ENCODE measurements at regions not wholly inside any gene's neighbourhood (a gene's known extent, or its start where the extent isn't known, plus 50 kb on each side); places are given as distances from the start of the nearest gene placed in this dataset.
A peak's percentile ranks its signal among the peaks of the same experiment; 100 is the strongest.

- H3K4me3 Mint-ChIP-seq = no peak overlapping the region
- no peaks in the 10 kb centered on the region for H3K36me3 Mint-ChIP-seq
- Histone ChIP-seq H3K4me1 (ENCODE audit: control insufficient read depth, insufficient read depth, low read length, poor library complexity, severe bottlenecking) (no peaks in the 10 kb centered on the region), H3K27ac (ENCODE audit: insufficient read depth, low read length, poor library complexity, severe bottlenecking) (no peak overlapping the region), H3K9me3 (ENCODE audit: control insufficient read depth in 2 of 2, low read length in 2 of 2) (no peaks in the 10 kb centered on the region), H3K36me3 (ENCODE audit: control insufficient read depth, insufficient read depth, low read length) (no peaks in the 10 kb centered on the region), H3K4me3 (ENCODE audit: low read depth, low read length) (no peak overlapping the region), H3K27me3 (ENCODE audit: control insufficient read depth, insufficient read depth, low read length) (peaks cover 2% of the 10 kb centered on the region)
- no peak for DNase-seq
- no peak for ATAC-seq (ENCODE audit: low read depth in 2 of 2)
- H3K4me1 Mint-ChIP-seq = peaks cover 0 to 6% (median under 1%) of the 10 kb centered on the region in 4 donors
- H3K9me3 Mint-ChIP-seq = no peaks in the 10 kb centered on the region
- no peak overlapping the region for H3K27ac Mint-ChIP-seq
- peaks cover 43% of the 10 kb centered on the region for H3K27me3 Mint-ChIP-seq
Measured at GRCh38 chr6:156713548-156713947, 63.6 kb upstream of the ARID1B start.

GRCh38 chr6:156710479-156710878, 66.7 kb upstream of the ARID1B start:
- H3K9me3 Mint-ChIP-seq = peaks cover 0 to 5% (median 0%) of the 10 kb centered on the region in 7 donors
- H3K27ac Mint-ChIP-seq = no peak overlapping the region
- ATAC-seq (ENCODE audit: low read depth in 2 of 2) (no peak), DNase-seq (no peak)
- no peaks in the 10 kb centered on the region for H3K9me3 ChIP-seq (ENCODE audit: control insufficient read depth in 2 of 2, low read length in 2 of 2)
- H3K36me3 Mint-ChIP-seq = no peaks in the 10 kb centered on the region
- H3K36me3 ChIP-seq (ENCODE audit: control insufficient read depth, insufficient read depth, low read length) = no peaks in the 10 kb centered on the region
- peaks cover 5% of the 10 kb centered on the region for H3K27me3 ChIP-seq (ENCODE audit: control insufficient read depth, insufficient read depth, low read length)
- H3K4me1 ChIP-seq (ENCODE audit: control insufficient read depth, insufficient read depth, low read length, poor library complexity, severe bottlenecking) = no peaks in the 10 kb centered on the region
- H3K4me3 ChIP-seq (ENCODE audit: low read depth, low read length) = no peak overlapping the region
- H3K27me3 Mint-ChIP-seq = peaks cover 45% of the 10 kb centered on the region
- H3K4me1 Mint-ChIP-seq = peaks cover 2 to 5% (median 3%) of the 10 kb centered on the region in 4 donors
- no peak overlapping the region for H3K4me3 Mint-ChIP-seq
- H3K27ac ChIP-seq (ENCODE audit: insufficient read depth, low read length, poor library complexity, severe bottlenecking) = no peak overlapping the region

GRCh38 chr6:156707818-156708217, 69.4 kb upstream of the ARID1B start:
- Histone ChIP-seq H3K27ac (ENCODE audit: insufficient read depth, low read length, poor library complexity, severe bottlenecking) (no peak overlapping the region), H3K4me1 (ENCODE audit: control insufficient read depth, insufficient read depth, low read length, poor library complexity, severe bottlenecking) (no peaks in the 10 kb centered on the region), H3K4me3 (ENCODE audit: low read depth, low read length) (no peak overlapping the region), H3K36me3 (ENCODE audit: control insufficient read depth, insufficient read depth, low read length) (no peaks in the 10 kb centered on the region), H3K9me3 (ENCODE audit: control insufficient read depth in 2 of 2, low read length in 2 of 2) (no peaks in the 10 kb centered on the region), H3K27me3 (ENCODE audit: control insufficient read depth, insufficient read depth, low read length) (peaks cover 3% of the 10 kb centered on the region)
- Mint-ChIP-seq H3K27ac (no peak overlapping the region), H3K9me3 (peaks cover 0 to 5% (median 0%) of the 10 kb centered on the region in 7 donors), H3K36me3 (no peaks in the 10 kb centered on the region), H3K27me3 (peaks cover 40% of the 10 kb centered on the region), H3K4me3 (no peak overlapping the region), H3K4me1 (peaks cover 0 to 5% (median 3%) of the 10 kb centered on the region in 4 donors)
- no peak for DNase-seq
- ATAC-seq (ENCODE audit: low read depth in 2 of 2) = no peak

GRCh38 chr6:156703719-156704118, 73.5 kb upstream of the ARID1B start:
- H3K36me3 Mint-ChIP-seq = no peaks in the 10 kb centered on the region

GRCh38 chr6:156701966-156702365, 75.2 kb upstream of the ARID1B start:
- Histone ChIP-seq H3K4me3 (ENCODE audit: low read depth, low read length) (no peak overlapping the region), H3K36me3 (ENCODE audit: control insufficient read depth, insufficient read depth, low read length) (no peaks in the 10 kb centered on the region), H3K27ac (ENCODE audit: insufficient read depth, low read length, poor library complexity, severe bottlenecking) (no peak overlapping the region), H3K9me3 (ENCODE audit: control insufficient read depth in 2 of 2, low read length in 2 of 2) (no peaks in the 10 kb centered on the region), H3K27me3 (ENCODE audit: control insufficient read depth, insufficient read depth, low read length) (peaks cover 17% of the 10 kb centered on the region), H3K4me1 (ENCODE audit: control insufficient read depth, insufficient read depth, low read length, poor library complexity, severe bottlenecking) (no peaks in the 10 kb centered on the region)
- Mint-ChIP-seq H3K9me3 (peaks cover 0 to 3% (median 0%) of the 10 kb centered on the region in 7 donors), H3K4me1 (peaks cover 0 to 5% (median 0%) of the 10 kb centered on the region in 4 donors), H3K27me3 (peaks cover 56% of the 10 kb centered on the region), H3K27ac (no peak overlapping the region), H3K4me3 (no peak overlapping the region), H3K36me3 (no peaks in the 10 kb centered on the region)
- DNase-seq (no peak), ATAC-seq (ENCODE audit: low read depth in 2 of 2) (no peak)

More at GRCh38 chr6:156703719-156704118, 73.5 kb upstream of the ARID1B start:
- H3K4me1 Mint-ChIP-seq = peaks cover 0 to 5% (median 3%) of the 10 kb centered on the region in 4 donors
- H3K9me3 Mint-ChIP-seq = peaks cover 0 to 5% (median 0%) of the 10 kb centered on the region in 7 donors
- Histone ChIP-seq H3K4me1 (ENCODE audit: control insufficient read depth, insufficient read depth, low read length, poor library complexity, severe bottlenecking) (no peaks in the 10 kb centered on the region), H3K4me3 (ENCODE audit: low read depth, low read length) (no peak overlapping the region), H3K27me3 (ENCODE audit: control insufficient read depth, insufficient read depth, low read length) (peaks cover 9% of the 10 kb centered on the region), H3K36me3 (ENCODE audit: control insufficient read depth, insufficient read depth, low read length) (no peaks in the 10 kb centered on the region), H3K9me3 (ENCODE audit: control insufficient read depth in 2 of 2, low read length in 2 of 2) (no peaks in the 10 kb centered on the region), H3K27ac (ENCODE audit: insufficient read depth, low read length, poor library complexity, severe bottlenecking) (no peak overlapping the region)
- no peak overlapping the region for H3K4me3 Mint-ChIP-seq
- ATAC-seq (ENCODE audit: low read depth in 2 of 2) (no peak), DNase-seq (no peak)
- peaks cover 45% of the 10 kb centered on the region for H3K27me3 Mint-ChIP-seq
- no peak overlapping the region for H3K27ac Mint-ChIP-seq

- H3K9me3 ChIP-seq (ENCODE audit: control insufficient read depth in 2 of 2, low read length in 2 of 2) = no peaks in the 10 kb centered on the region
- ATAC-seq (ENCODE audit: low read depth in 2 of 2) (no peak), DNase-seq (no peak)
- Mint-ChIP-seq H3K9me3 (peaks cover 0 to under 1% (median 0%) of the 10 kb centered on the region in 7 donors), H3K4me1 (peaks cover 0 to under 1% (median 0%) of the 10 kb centered on the region in 4 donors), H3K4me3 (no peak overlapping the region), H3K36me3 (no peaks in the 10 kb centered on the region), H3K27ac (peak overlapping the region in 1 of 3 donors; percentile 35), H3K27me3 (peaks cover 52% of the 10 kb centered on the region)
- H3K4me1 ChIP-seq (ENCODE audit: control insufficient read depth, insufficient read depth, low read length, poor library complexity, severe bottlenecking) = no peaks in the 10 kb centered on the region
- no peak overlapping the region for H3K27ac ChIP-seq (ENCODE audit: insufficient read depth, low read length, poor library complexity, severe bottlenecking)
- H3K4me3 ChIP-seq (ENCODE audit: low read depth, low read length) = no peak overlapping the region
- no peaks in the 10 kb centered on the region for H3K36me3 ChIP-seq (ENCODE audit: control insufficient read depth, insufficient read depth, low read length)
- H3K27me3 ChIP-seq (ENCODE audit: control insufficient read depth, insufficient read depth, low read length) = peaks cover 13% of the 10 kb centered on the region
Measured at GRCh38 chr6:156700440-156701057, 76.6 kb upstream of the ARID1B start.

- no peaks in the 10 kb centered on the region for H3K9me3 ChIP-seq (ENCODE audit: control insufficient read depth in 2 of 2, low read length in 2 of 2)
- H3K4me3 ChIP-seq (ENCODE audit: low read depth, low read length) = no peak overlapping the region
- H3K27ac ChIP-seq (ENCODE audit: insufficient read depth, low read length, poor library complexity, severe bottlenecking) = no peak overlapping the region
- no peak overlapping the region for H3K4me3 Mint-ChIP-seq
- H3K27me3 Mint-ChIP-seq = peaks cover 50% of the 10 kb centered on the region
- H3K27ac Mint-ChIP-seq = peak overlapping the region in 1 of 3 donors; percentile 35
- H3K4me1 Mint-ChIP-seq = no peaks in the 10 kb centered on the region
- no peaks in the 10 kb centered on the region for H3K4me1 ChIP-seq (ENCODE audit: control insufficient read depth, insufficient read depth, low read length, poor library complexity, severe bottlenecking)
- no peaks in the 10 kb centered on the region for H3K9me3 Mint-ChIP-seq
- H3K27me3 ChIP-seq (ENCODE audit: control insufficient read depth, insufficient read depth, low read length) = peaks cover 13% of the 10 kb centered on the region
- ATAC-seq (ENCODE audit: low read depth in 2 of 2) (no peak), DNase-seq (no peak)
- no peaks in the 10 kb centered on the region for H3K36me3 Mint-ChIP-seq
- H3K36me3 ChIP-seq (ENCODE audit: control insufficient read depth, insufficient read depth, low read length) = no peaks in the 10 kb centered on the region
Measured at GRCh38 chr6:156699935-156700334, 77.2 kb upstream of the ARID1B start.

GRCh38 chr6:156699017-156699421, 78.2 kb upstream of the ARID1B start:
- H3K4me1 ChIP-seq (ENCODE audit: control insufficient read depth, insufficient read depth, low read length, poor library complexity, severe bottlenecking) = no peaks in the 10 kb centered on the region
- H3K27me3 ChIP-seq (ENCODE audit: control insufficient read depth, insufficient read depth, low read length) = peaks cover 18% of the 10 kb centered on the region
- H3K4me3 Mint-ChIP-seq = no peak overlapping the region
- no peak overlapping the region for H3K27ac ChIP-seq (ENCODE audit: insufficient read depth, low read length, poor library complexity, severe bottlenecking)
- no peak overlapping the region for H3K27ac Mint-ChIP-seq
- DNase-seq = no peak
- H3K9me3 ChIP-seq (ENCODE audit: control insufficient read depth in 2 of 2, low read length in 2 of 2) = no peaks in the 10 kb centered on the region
- no peaks in the 10 kb centered on the region for H3K4me1 Mint-ChIP-seq
- ATAC-seq (ENCODE audit: low read depth in 2 of 2) = peak in 1 of 2 donors; percentile 28
- H3K36me3 Mint-ChIP-seq = no peaks in the 10 kb centered on the region
- H3K36me3 ChIP-seq (ENCODE audit: control insufficient read depth, insufficient read depth, low read length) = no peaks in the 10 kb centered on the region
- peaks cover 48% of the 10 kb centered on the region for H3K27me3 Mint-ChIP-seq
- H3K9me3 Mint-ChIP-seq = no peaks in the 10 kb centered on the region
- no peak overlapping the region for H3K4me3 ChIP-seq (ENCODE audit: low read depth, low read length)

Measured in CD4-positive, CD25-positive, alpha-beta regulatory T cell (primary cell).